Esophagus muscularis mucosa (tissue), 4 donors: ENCODE measurements at regions not wholly inside any gene's neighbourhood (a gene's known extent, or its start where the extent isn't known, plus 50 kb on each side); places are given as distances from the start of the nearest gene placed in this dataset.

Experiments used
- DNase-seq: peaks from one replicate; pipeline ENCODE4 v3.0.0-alpha.2; 2017; ENCODE audit errors: extremely low spot score
- H3K27ac ChIP-seq, 4 donors: fragments of 200-600 bp; sonication (generic); replicated peaks in 1 of 4; 1 replicate in 3 of 4; 2 replicates in 1 of 4; pipeline ENCODE4 v1.5.1; 2016 to 2019; ENCODE audit warnings: mild to moderate bottlenecking in 1 of 4
- H3K27me3 ChIP-seq, 4 donors: fragments of 200-600 bp; sonication (generic); one replicate each; pipeline versions ENCODE4 v1.5.1 to v1.6.0; 2016 to 2019
- H3K36me3 ChIP-seq, 4 donors: fragments of 200-600 bp; sonication (generic); one replicate each; pipeline ENCODE4 v1.5.1; 2016 to 2019
- H3K4me1 ChIP-seq, 4 donors: fragments of 200-600 bp; sonication (generic); one replicate each; pipeline ENCODE4 v1.5.1; 2016 to 2019
- H3K4me3 ChIP-seq, 4 donors: fragments of 200-600 bp; sonication (generic); 1 replicate in 2 of 4; 2 replicates in 2 of 4; pipeline ENCODE4 v1.5.1; 2016 to 2019; ENCODE audit warnings: mild to moderate bottlenecking in 4 of 4, moderate library complexity in 1 of 4
- H3K9me3 ChIP-seq, 4 donors: fragments of 200-600 bp; sonication (generic); 1 replicate in 3 of 4; 2 replicates in 1 of 4; pipeline ENCODE4 v1.5.1; 2016 to 2019
- EP300 ChIP-seq: sonication (generic); formaldehyde crosslinking; IDR thresholded peaks from one replicate; pipeline ENCODE4 v1.6.1; 2017; ENCODE audit warnings: antibody characterized with exemption
- POLR2A ChIP-seq: fragments of 450-650 bp; IDR thresholded peaks from one replicate; pipeline ENCODE4 v1.6.1; 2017; ENCODE audit warnings: antibody characterized with exemption, moderate library complexity, mild to moderate bottlenecking, low read depth
- POLR2AphosphoS5 ChIP-seq, 2 donors: sonication (generic); formaldehyde crosslinking; IDR thresholded peaks; one replicate each; pipeline ENCODE4 v1.6.1; 2017; ENCODE audit warnings: antibody characterized with exemption in 2 of 2
- WGBS: methylation state at CpG from one replicate; pipeline ENCODE4 v1.1.5; 2018; 5-methylcytosine and 5-hydroxymethylcytosine counted together
- intact Hi-C: fragments of 100-400 bp; cut with DNase I; formaldehyde crosslinking; loops from one replicate; pipeline ENCODE4 v1.15.1; 2023
- TF ChIP-seq, protein P1 (sequence below), 3 experiments: fragments of 200-600 bp in 2 of 3; fragments of 450-650 bp in 1 of 3; sonication (generic) in 2 of 3; IDR thresholded peaks; one replicate each; pipeline ENCODE4 v1.5.1; 2017 to 2019; ENCODE audit warnings: antibody characterized with exemption in 3 of 3, mild to moderate bottlenecking in 2 of 3, moderate library complexity in 1 of 3

DNA sequence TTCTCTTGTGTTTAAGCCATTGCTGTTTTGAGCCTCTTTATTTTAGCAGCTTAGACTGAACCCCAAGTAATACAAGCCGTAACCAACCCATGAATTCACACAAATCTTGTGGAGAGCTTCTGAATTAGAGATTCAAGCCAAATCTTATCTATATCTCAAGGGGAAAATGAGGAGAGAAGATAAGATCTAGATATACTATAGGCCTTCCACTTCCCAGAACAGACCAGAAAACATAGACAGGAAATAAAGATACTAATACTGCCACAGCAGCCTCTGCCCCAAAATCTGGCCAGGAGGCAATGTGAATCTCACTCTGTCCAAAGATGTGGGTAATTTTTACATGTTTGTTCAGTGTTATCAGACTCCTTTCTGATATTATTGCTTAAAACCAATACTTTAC, 307.2 kb downstream of the PTEN start:
- 100% methylated on average over 1 of the region's 1 CpG for WGBS
- peaks cover 0 to 3% (median 0%) of the 10 kb centered on the region in 4 donors for H3K4me1 ChIP-seq
- TF ChIP-seq POLR2A = no peak
- TF ChIP-seq EP300 = no peak
- no peak for TF ChIP-seq POLR2AphosphoS5 (IDR thresholded peaks at IDR 0.05)
- TF ChIP-seq, protein P1, sequence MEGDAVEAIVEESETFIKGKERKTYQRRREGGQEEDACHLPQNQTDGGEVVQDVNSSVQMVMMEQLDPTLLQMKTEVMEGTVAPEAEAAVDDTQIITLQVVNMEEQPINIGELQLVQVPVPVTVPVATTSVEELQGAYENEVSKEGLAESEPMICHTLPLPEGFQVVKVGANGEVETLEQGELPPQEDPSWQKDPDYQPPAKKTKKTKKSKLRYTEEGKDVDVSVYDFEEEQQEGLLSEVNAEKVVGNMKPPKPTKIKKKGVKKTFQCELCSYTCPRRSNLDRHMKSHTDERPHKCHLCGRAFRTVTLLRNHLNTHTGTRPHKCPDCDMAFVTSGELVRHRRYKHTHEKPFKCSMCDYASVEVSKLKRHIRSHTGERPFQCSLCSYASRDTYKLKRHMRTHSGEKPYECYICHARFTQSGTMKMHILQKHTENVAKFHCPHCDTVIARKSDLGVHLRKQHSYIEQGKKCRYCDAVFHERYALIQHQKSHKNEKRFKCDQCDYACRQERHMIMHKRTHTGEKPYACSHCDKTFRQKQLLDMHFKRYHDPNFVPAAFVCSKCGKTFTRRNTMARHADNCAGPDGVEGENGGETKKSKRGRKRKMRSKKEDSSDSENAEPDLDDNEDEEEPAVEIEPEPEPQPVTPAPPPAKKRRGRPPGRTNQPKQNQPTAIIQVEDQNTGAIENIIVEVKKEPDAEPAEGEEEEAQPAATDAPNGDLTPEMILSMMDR (IDR thresholded peaks at IDR 0.05) = no peak
- no peak overlapping the region for H3K27ac ChIP-seq
- no peaks in the 10 kb centered on the region for H3K36me3 ChIP-seq
- no peak overlapping the region for H3K4me3 ChIP-seq
- peaks cover 0 to 7% (median 0%) of the 10 kb centered on the region in 4 donors for H3K9me3 ChIP-seq
- no peak for DNase-seq
- intact Hi-C loops = no loop called here
- no peaks in the 10 kb centered on the region for H3K27me3 ChIP-seq

DNA sequence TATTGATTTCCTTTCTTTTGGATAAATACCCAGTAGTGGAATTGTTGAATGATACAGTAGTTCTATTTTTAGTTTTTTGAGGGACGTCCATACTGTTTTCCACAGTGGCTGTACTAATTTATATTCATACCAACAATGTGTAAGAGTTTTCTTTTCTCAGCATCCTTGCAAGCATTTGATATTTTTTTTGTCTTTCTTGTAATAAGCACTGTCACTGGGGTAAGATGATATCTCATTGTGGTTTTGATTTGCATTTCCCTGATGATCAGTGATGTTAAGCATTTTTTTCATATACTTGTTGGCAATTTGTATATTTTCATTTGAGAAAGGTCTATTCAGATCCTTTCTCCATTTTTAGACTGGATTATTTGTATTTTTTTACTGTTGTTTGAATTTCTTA, 308.7 kb downstream of the PTEN start:
- Histone ChIP-seq H3K27me3 (no peaks in the 10 kb centered on the region), H3K27ac (no peak overlapping the region), H3K9me3 (peaks cover 0 to 7% (median 0%) of the 10 kb centered on the region in 4 donors), H3K4me1 (no peaks in the 10 kb centered on the region), H3K36me3 (no peaks in the 10 kb centered on the region), H3K4me3 (no peak overlapping the region)
- no peak for DNase-seq
- intact Hi-C loops = no loop called here
- 75% methylated on average over 1 of the region's 1 CpG for WGBS
- TF ChIP-seq POLR2A (no peak), POLR2AphosphoS5 (IDR thresholded peaks at IDR 0.05) (no peak), EP300 (no peak)
- TF ChIP-seq, protein P1 (IDR thresholded peaks at IDR 0.05) = no peak

DNA sequence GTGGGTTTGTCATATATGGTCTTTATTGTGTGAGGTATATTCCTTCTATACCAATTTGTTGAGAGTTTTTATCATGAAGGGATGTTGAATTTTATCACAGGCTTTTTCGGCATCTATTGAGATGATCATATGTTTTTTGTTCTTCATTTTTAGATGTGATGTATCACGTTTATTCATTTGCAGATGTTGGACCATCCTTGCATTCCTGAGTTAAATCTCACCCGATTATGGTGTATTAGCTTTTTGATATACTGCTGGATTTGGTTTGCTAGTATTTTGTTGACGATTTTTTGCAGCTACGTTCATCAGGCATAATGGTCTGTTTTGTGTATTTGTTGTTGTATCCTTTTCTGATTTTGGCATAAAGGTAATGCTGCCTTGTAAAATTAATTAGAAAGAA, 311.0 kb downstream of the PTEN start:
- DNase-seq = no peak
- Histone ChIP-seq H3K36me3 (no peaks in the 10 kb centered on the region), H3K27ac (no peak overlapping the region), H3K4me1 (no peaks in the 10 kb centered on the region), H3K4me3 (no peak overlapping the region), H3K9me3 (peaks cover 0 to 7% (median 0%) of the 10 kb centered on the region in 4 donors), H3K27me3 (no peaks in the 10 kb centered on the region)
- TF ChIP-seq POLR2A = no peak
- TF ChIP-seq, protein P1 (IDR thresholded peaks at IDR 0.05) = no peak
- TF ChIP-seq EP300 = no peak
- 86% methylated on average over 5 of the region's 5 CpGs for WGBS
- intact Hi-C loops = no loop called here

DNA sequence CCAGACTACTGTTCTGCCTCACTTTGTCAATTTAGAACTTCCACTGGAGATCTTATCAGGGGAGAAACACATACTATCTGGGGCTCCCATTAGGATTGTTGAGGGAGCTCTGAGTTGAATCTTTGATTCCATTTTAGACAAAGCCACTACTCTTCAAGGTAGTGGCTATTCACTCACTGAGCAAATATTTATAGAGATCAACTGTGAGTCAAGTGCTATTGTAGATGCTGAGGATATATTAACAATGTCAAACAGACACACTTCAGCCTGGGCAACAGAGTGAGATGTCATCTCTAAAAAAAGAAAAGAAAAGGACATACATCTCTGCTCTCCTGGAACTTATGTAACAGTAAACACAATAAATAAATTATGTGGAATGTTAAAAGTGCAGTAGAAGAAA, 315.3 kb downstream of the PTEN start:
- no peaks in the 10 kb centered on the region for H3K27me3 ChIP-seq
- no peaks in the 10 kb centered on the region for H3K4me1 ChIP-seq
- H3K36me3 ChIP-seq = no peaks in the 10 kb centered on the region
- no peak overlapping the region for H3K27ac ChIP-seq
- peaks cover 0 to 7% (median 0%) of the 10 kb centered on the region in 4 donors for H3K9me3 ChIP-seq
- no peak for DNase-seq
- TF ChIP-seq EP300 (no peak), POLR2A (no peak), POLR2AphosphoS5 (IDR thresholded peaks at IDR 0.05) (no peak)
- TF ChIP-seq, protein P1 (IDR thresholded peaks at IDR 0.05) = no peak
- intact Hi-C loops = no loop called here
- H3K4me3 ChIP-seq = no peak overlapping the region

DNA sequence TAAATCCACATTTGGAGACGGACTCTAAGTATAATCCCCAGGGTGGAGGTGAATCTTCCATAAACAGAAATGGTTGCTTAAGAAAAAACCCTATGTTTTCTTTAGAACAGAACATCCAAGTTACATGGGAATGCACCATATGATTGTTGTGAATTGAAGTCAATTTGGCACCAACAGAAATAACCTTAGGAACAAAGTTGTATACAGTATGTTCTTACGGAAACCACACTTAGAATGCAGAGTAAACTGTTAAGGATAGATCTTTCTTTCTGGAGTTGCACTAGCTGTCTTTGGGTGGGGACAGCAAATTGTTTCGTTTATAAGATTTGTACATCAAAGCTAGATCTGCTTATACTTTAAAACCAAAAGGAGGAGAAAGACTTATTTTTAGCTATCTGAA, 316.4 kb downstream of the PTEN start:
- Histone ChIP-seq H3K4me1 (no peaks in the 10 kb centered on the region), H3K36me3 (no peaks in the 10 kb centered on the region), H3K4me3 (no peak overlapping the region), H3K27me3 (no peaks in the 10 kb centered on the region), H3K27ac (no peak overlapping the region), H3K9me3 (peaks cover 0 to 3% (median 0%) of the 10 kb centered on the region in 4 donors)
- intact Hi-C loops = no loop called here
- TF ChIP-seq, protein P1 (IDR thresholded peaks at IDR 0.05) = no peak
- TF ChIP-seq POLR2A = no peak
- TF ChIP-seq EP300 = no peak
- TF ChIP-seq POLR2AphosphoS5 (IDR thresholded peaks at IDR 0.05) = no peak
- DNase-seq = no peak
- WGBS = 79% methylated on average over 3 of the region's 3 CpGs
